H1 (cell line): ENCODE measurements at regions not wholly inside any gene's neighbourhood (a gene's known extent, or its start where the extent isn't known, plus 50 kb on each side); places are given as distances from the start of the nearest gene placed in this dataset.

ENCODE experiments used
- CBX8 ChIP-seq: fragments of 300-800, 300-1000 bp; sonication (generic); IDR thresholded peaks from 2 replicates; pipeline ENCODE4 v1.7.1; 2016; ENCODE audit warnings: low read depth, low read length, borderline replicate concordance
- CHD2 ChIP-seq: IDR thresholded peaks from 2 replicates; pipeline ENCODE4 v1.6.1; 2012; ENCODE audit warnings: low read length, improper control_type of control experiment
- CHD7 ChIP-seq: fragments of 300-600 bp; sonication (generic); IDR thresholded peaks from 2 replicates; pipeline ENCODE4 v1.7.1; 2012; ENCODE audit warnings: low read length, moderate library complexity, mild to moderate bottlenecking, inconsistent platforms; ENCODE audit not compliant: insufficient replicate concordance
- CTCF ChIP-seq, 3 experiments: IDR thresholded peaks; 1 replicate in 2 of 3; 2 replicates in 1 of 3; pipeline versions ENCODE4 v1.5.1 to v1.6.1; 2011; ENCODE audit warnings: low read length in 3 of 3, mild to moderate bottlenecking in 3 of 3, inconsistent platforms in 2 of 3, low read depth in 1 of 3, moderate library complexity in 1 of 3; ENCODE audit not compliant: insufficient read depth in 1 of 3; ENCODE audit errors: control extremely low read depth in 1 of 3
- FOSL1 ChIP-seq: IDR thresholded peaks from 2 replicates; pipeline ENCODE4 v1.6.1; 2011; ENCODE audit warnings: mild to moderate bottlenecking, low read depth, low read length, moderate library complexity; ENCODE audit not compliant: insufficient read depth
- JUND ChIP-seq: IDR thresholded peaks from 2 replicates; pipeline ENCODE4 v1.6.1; 2011; ENCODE audit warnings: mild to moderate bottlenecking, improper control_type of control experiment, low read length
- SP1 ChIP-seq: IDR thresholded peaks from 2 replicates; pipeline ENCODE4 v1.6.1; 2011; ENCODE audit warnings: low read depth, low read length

DNA sequence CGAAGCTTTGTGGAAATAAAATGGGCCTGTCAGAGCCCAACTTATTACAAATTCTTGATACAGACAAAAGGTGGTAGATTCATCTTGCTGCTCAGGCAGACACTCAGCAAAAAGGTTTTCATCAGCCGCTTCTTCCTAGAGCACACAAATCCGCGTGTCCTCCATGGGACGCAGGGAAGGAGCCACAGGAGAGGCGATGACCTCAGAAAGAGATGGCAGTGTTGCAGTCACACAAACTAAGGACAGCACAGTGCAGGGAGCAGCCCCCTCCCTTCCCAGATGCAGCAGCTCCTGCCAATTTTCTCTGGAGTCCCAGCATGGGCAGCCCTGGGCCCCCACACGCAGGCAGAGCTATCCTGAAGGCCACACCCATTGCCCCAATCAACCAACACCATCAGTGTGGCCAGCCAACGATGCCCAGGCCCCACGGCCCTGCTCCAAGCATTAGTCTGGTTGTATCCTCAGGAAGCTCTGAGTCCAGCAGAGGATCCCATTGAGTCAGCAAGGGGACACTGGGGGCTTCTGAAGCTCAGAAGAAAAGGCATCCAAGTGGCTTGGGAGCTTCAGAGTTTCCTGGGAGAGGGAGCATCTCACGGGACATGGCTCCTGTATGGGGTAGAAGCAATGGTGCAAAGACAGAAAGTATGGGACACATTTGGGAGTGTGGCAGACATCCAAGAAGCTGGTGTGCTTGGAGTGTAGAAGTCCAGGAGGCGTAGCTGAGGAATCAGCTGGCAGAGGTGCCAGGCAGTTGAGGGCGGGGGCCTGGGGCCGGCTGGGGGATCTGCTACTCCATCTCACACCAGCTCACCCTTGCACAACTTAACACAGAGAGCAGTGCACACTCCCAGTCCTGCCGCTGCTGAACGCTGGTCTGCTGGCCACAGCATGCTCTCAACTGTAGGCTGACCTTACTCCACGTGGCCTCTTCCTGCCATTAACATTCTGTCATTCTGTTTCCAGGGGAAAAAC, 142.1 kb upstream of the CST7 start (continued):
- TF ChIP-seq CHD7 (no peak), SP1 (no peak), CBX8 (no peak), CHD2 (no peak), FOSL1 (no peak), JUND (no peak), CTCF (IDR thresholded peaks at IDR 0.05; ENCODE audit: control extremely low read depth in 1 of 3, insufficient read depth in 1 of 3, low read depth in 1 of 3, low read length in 3 of 3) (no peak)
- TF ChIP-seq, all 59 proteins: peak for 0
